ENCODE measurements at regions not wholly inside any gene's neighbourhood (a gene's known extent, or its start where the extent isn't known, plus 50 kb on each side); places are given as distances from the start of the nearest gene placed in this dataset.

- no peaks in the 10 kb centered on the region for H3K36me3 ChIP-seq
- H3K4me3 ChIP-seq (ENCODE audit: low read depth, low read length) = no peak overlapping the region
- no peak for DNase-seq
- H3K9me3 ChIP-seq (ENCODE audit: severe bottlenecking) = no peaks in the 10 kb centered on the region
- H3K27ac ChIP-seq = no peak overlapping the region
- H3K27me3 ChIP-seq (ENCODE audit: insufficient read depth, low read depth, severe bottlenecking) = no peaks in the 10 kb centered on the region
- TF ChIP-seq CTCF (IDR thresholded peaks at IDR 0.05; ENCODE audit: low read depth, low read length) = no peak
These were observed 246.1 kb upstream of the KCNH8 start for GRCh38 chr3:18902081-18902793.

GRCh38 chr3:18901571-18901970, 246.7 kb upstream of the KCNH8 start:
- TF ChIP-seq CTCF (IDR thresholded peaks at IDR 0.05; ENCODE audit: low read depth, low read length) = no peak
- Histone ChIP-seq H3K4me3 (ENCODE audit: low read depth, low read length) (no peak overlapping the region), H3K27ac (no peak overlapping the region), H3K27me3 (ENCODE audit: insufficient read depth, low read depth, severe bottlenecking) (no peaks in the 10 kb centered on the region), H3K9me3 (ENCODE audit: severe bottlenecking) (no peaks in the 10 kb centered on the region), H3K36me3 (no peaks in the 10 kb centered on the region)
- DNase-seq = no peak

- Histone ChIP-seq H3K9me3 (ENCODE audit: severe bottlenecking) (no peaks in the 10 kb centered on the region), H3K36me3 (no peaks in the 10 kb centered on the region), H3K27me3 (ENCODE audit: insufficient read depth, low read depth, severe bottlenecking) (no peaks in the 10 kb centered on the region), H3K4me3 (ENCODE audit: low read depth, low read length) (no peak overlapping the region), H3K27ac (no peak overlapping the region)
- no peak for TF ChIP-seq CTCF (IDR thresholded peaks at IDR 0.05; ENCODE audit: low read depth, low read length)
- DNase-seq = no peak
These were observed 247.3 kb upstream of the KCNH8 start for GRCh38 chr3:18900994-18901393.

GRCh38 chr3:18898911-18899310, 249.4 kb upstream of the KCNH8 start:
- DNase-seq = no peak
- no peak for TF ChIP-seq CTCF (IDR thresholded peaks at IDR 0.05; ENCODE audit: low read depth, low read length)
- Histone ChIP-seq H3K4me3 (ENCODE audit: low read depth, low read length) (no peak overlapping the region), H3K9me3 (ENCODE audit: severe bottlenecking) (no peaks in the 10 kb centered on the region), H3K27me3 (ENCODE audit: insufficient read depth, low read depth, severe bottlenecking) (no peaks in the 10 kb centered on the region), H3K36me3 (no peaks in the 10 kb centered on the region), H3K27ac (no peak overlapping the region)

- Histone ChIP-seq H3K9me3 (ENCODE audit: severe bottlenecking) (no peaks in the 10 kb centered on the region), H3K4me3 (ENCODE audit: low read depth, low read length) (no peak overlapping the region), H3K27ac (no peak overlapping the region), H3K27me3 (ENCODE audit: insufficient read depth, low read depth, severe bottlenecking) (no peaks in the 10 kb centered on the region), H3K36me3 (no peaks in the 10 kb centered on the region)
- TF ChIP-seq CTCF (IDR thresholded peaks at IDR 0.05; ENCODE audit: low read depth, low read length) = no peak
- DNase-seq = no peak
These were observed 255.6 kb upstream of the KCNH8 start for GRCh38 chr3:18892756-18893155.

- H3K27ac ChIP-seq = no peak overlapping the region
- no peak for TF ChIP-seq CTCF (IDR thresholded peaks at IDR 0.05; ENCODE audit: low read depth, low read length)
- H3K4me3 ChIP-seq (ENCODE audit: low read depth, low read length) = no peak overlapping the region
- no peaks in the 10 kb centered on the region for H3K27me3 ChIP-seq (ENCODE audit: insufficient read depth, low read depth, severe bottlenecking)
- no peaks in the 10 kb centered on the region for H3K36me3 ChIP-seq
- no peaks in the 10 kb centered on the region for H3K9me3 ChIP-seq (ENCODE audit: severe bottlenecking)
- no peak for DNase-seq
These were observed 256.3 kb upstream of the KCNH8 start for GRCh38 chr3:18892047-18892446.

All from WERI-Rb-1 (cell line).